ENCODE measurements at regions not wholly inside any gene's neighbourhood (a gene's known extent, or its start where the extent isn't known, plus 50 kb on each side); places are given as distances from the start of the nearest gene placed in this dataset.

DNA sequence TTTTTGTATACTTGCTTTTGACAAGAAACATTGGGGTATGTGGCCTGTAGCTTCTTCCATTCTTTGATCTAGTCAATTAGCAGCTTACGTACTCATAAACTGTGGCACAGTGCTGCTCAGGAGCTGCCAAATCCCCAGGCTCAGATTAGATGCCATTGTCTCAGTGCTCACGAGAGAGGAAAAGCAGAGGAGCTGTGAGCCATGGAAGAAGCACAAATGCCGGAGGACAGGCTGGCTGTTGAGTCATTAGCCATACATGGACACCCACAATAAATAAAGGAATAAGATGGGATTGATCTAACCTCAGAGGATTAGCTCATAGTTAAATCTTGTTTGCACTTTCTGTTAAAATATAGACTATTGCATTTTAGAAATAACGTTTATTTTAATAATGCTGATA, 121.7 kb downstream of the POSTN start:
- TF ChIP-seq FOXM1 (IDR thresholded peaks at IDR 0.05; ENCODE audit: borderline replicate concordance) (no peak), SP1 (IDR thresholded peaks at IDR 0.05) (no peak), CTBP1 (IDR thresholded peaks at IDR 0.05; ENCODE audit: borderline replicate concordance) (no peak), HDGF (IDR thresholded peaks at IDR 0.05; ENCODE audit: borderline replicate concordance) (no peak), SUZ12 (IDR thresholded peaks at IDR 0.05) (no peak), BHLHE40 (IDR thresholded peaks at IDR 0.05; ENCODE audit: borderline replicate concordance) (no peak), FOXA1 (IDR thresholded peaks at IDR 0.05) (no peak), ZNF384 (IDR thresholded peaks at IDR 0.05) (no peak), FOXK2 (IDR thresholded peaks at IDR 0.05) (no peak), ELF4 (IDR thresholded peaks at IDR 0.05) (no peak), NFRKB (IDR thresholded peaks at IDR 0.05) (no peak), LEF1 (IDR thresholded peaks at IDR 0.05; ENCODE audit: borderline replicate concordance) (no peak)
- TF ChIP-seq, protein P1, sequence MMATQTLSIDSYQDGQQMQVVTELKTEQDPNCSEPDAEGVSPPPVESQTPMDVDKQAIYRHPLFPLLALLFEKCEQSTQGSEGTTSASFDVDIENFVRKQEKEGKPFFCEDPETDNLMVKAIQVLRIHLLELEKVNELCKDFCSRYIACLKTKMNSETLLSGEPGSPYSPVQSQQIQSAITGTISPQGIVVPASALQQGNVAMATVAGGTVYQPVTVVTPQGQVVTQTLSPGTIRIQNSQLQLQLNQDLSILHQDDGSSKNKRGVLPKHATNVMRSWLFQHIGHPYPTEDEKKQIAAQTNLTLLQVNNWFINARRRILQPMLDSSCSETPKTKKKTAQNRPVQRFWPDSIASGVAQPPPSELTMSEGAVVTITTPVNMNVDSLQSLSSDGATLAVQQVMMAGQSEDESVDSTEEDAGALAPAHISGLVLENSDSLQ (IDR thresholded peaks at IDR 0.05): no peak

All from HEK293T (cell line).